ENCODE measurements at regions not wholly inside any gene's neighbourhood (a gene's known extent, or its start where the extent isn't known, plus 50 kb on each side); places are given as distances from the start of the nearest gene placed in this dataset.

DNA sequence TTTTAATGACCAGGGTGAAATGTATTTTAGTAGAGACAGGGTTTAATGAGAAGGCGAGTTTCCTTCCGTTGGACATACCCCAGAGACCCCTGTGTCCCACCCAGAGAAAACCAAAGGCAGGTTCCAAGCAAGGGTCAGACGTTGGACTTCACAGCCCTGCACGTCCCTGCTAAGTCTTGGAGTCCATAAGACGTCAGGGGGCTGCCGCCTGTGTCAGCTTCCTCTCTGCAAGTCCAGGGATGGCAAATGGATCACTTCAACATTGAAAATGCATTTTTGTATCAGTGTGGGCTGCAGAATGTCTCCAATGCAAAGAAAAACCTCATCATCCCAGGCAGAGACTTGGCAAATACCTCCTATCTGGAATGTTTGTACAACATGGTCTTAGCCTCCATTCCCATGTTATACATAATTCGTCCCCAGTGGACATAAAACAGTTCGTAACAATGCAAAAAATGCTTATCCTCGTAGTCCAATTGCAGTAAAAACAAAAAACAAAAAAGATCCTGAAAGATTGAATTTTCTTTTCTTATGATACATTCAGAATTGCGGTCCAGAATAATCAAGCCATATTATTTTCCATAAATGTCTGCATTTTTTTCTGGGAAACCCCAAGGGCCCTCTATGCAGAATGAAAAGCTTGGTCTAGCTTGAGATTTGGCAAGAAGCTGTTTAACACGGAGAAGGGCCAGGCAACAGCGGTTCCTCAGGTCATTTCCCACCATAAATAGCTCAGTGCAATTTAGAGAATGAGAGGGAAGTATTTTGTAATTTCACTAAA, 190.9 kb downstream of the SHOX start:
- Histone ChIP-seq H3K27ac (ENCODE audit: low read depth) (no peak overlapping the region), H3K36me3 (ENCODE audit: insufficient read depth) (no peaks in the 10 kb centered on the region), H3K4me3 (no peak overlapping the region), H3F3A (replicated peaks; ENCODE audit: low read depth) (no peaks in the 10 kb centered on the region), H3K4me2 (no peak overlapping the region), H3K79me2 (replicated peaks; ENCODE audit: insufficient read depth) (no peaks in the 10 kb centered on the region), H3K27me3 (ENCODE audit: insufficient read depth) (no peaks in the 10 kb centered on the region), H2AFZ (no peak overlapping the region), H4K20me1 (replicated peaks; ENCODE audit: insufficient read depth) (no peaks in the 10 kb centered on the region), H3K4me1 (ENCODE audit: insufficient read depth) (peaks cover 3% of the 10 kb centered on the region; the same call in 1 of the 2 replicates), H3K9me2 (ENCODE audit: insufficient read depth) (no peaks in the 10 kb centered on the region)
- DNase-seq (ENCODE audit: low spot score) (no peak), ATAC-seq (no peak)
- H3K9me3 Mint-ChIP-seq, result peaks cover 75% of the 10 kb centered on the region
- no peak overlapping the region for H3K4me3 Mint-ChIP-seq
- TF ChIP-seq ZNF331 (CRISPR knock-in tag; IDR thresholded peaks at IDR 0.05; ENCODE audit: low read depth), result no peak
- H3K27ac Mint-ChIP-seq, result no peak overlapping the region
- H3K36me3 Mint-ChIP-seq (ENCODE audit: low read depth), result peaks cover 21% of the 10 kb centered on the region; the same call in 2 of the 3 replicates
- no peaks in the 10 kb centered on the region for H3K4me1 Mint-ChIP-seq
- H3K27me3 Mint-ChIP-seq (ENCODE audit: insufficient read depth, low read depth, poor library complexity), result peaks cover 4% of the 10 kb centered on the region

- Mint-ChIP-seq H3K9me3 (peaks cover 83% of the 10 kb centered on the region), H3K27ac (no peak overlapping the region), H3K4me3 (no peak overlapping the region), H3K36me3 (ENCODE audit: low read depth) (peaks cover 30% of the 10 kb centered on the region), H3K27me3 (ENCODE audit: insufficient read depth, low read depth, poor library complexity) (peaks cover 4% of the 10 kb centered on the region), H3K4me1 (no peaks in the 10 kb centered on the region)
- Histone ChIP-seq H3K4me2 (no peak overlapping the region), H3K36me3 (ENCODE audit: insufficient read depth) (no peaks in the 10 kb centered on the region), H3K4me1 (ENCODE audit: insufficient read depth) (no peaks in the 10 kb centered on the region), H3K4me3 (no peak overlapping the region), H3F3A (replicated peaks; ENCODE audit: low read depth) (no peaks in the 10 kb centered on the region), H3K27me3 (ENCODE audit: insufficient read depth) (no peaks in the 10 kb centered on the region), H3K79me2 (replicated peaks; ENCODE audit: insufficient read depth) (no peaks in the 10 kb centered on the region), H3K27ac (ENCODE audit: low read depth) (no peak overlapping the region), H3K9me2 (ENCODE audit: insufficient read depth) (no peaks in the 10 kb centered on the region), H2AFZ (no peak overlapping the region), H4K20me1 (replicated peaks; ENCODE audit: insufficient read depth) (no peaks in the 10 kb centered on the region)
- peak; percentile 17 for DNase-seq (ENCODE audit: low spot score)
- no peak for ATAC-seq
- TF ChIP-seq STAT1 (IDR thresholded peaks at IDR 0.05; ENCODE audit: unreplicated experiment) (no peak), ZNF114 (CRISPR knock-in tag; IDR thresholded peaks at IDR 0.05) (no peak), JUNB (IDR thresholded peaks at IDR 0.05; ENCODE audit: unreplicated experiment) (no peak), ZNF331 (CRISPR knock-in tag; IDR thresholded peaks at IDR 0.05; ENCODE audit: low read depth) (no peak), EZH2phosphoT487 (IDR thresholded peaks at IDR 0.05; ENCODE audit: unreplicated experiment) (no peak), POLR2AphosphoS5 (IDR thresholded peaks at IDR 0.05; ENCODE audit: low read depth) (no peak), REST (IDR thresholded peaks at IDR 0.05; ENCODE audit: unreplicated experiment) (no peak), CREB1 (CRISPR knock-in tag; IDR thresholded peaks at IDR 0.05; ENCODE audit: low read depth) (no peak), CTCF (conservative IDR thresholded peaks at IDR 0.05; ENCODE audit: low read depth in 2 of 2) (no peak), ETS1 (IDR thresholded peaks at IDR 0.05) (no peak), NANOG (IDR thresholded peaks at IDR 0.05; ENCODE audit: borderline replicate concordance) (no peak)
Measured at GRCh38 chrX:819684-820083, 189.1 kb downstream of the SHOX start.

All from GM23338 (cell line).